GM19468 (cell line): ENCODE measurements at regions not wholly inside any gene's neighbourhood (a gene's known extent, or its start where the extent isn't known, plus 50 kb on each side); places are given as distances from the start of the nearest gene placed in this dataset.
"Not testable (repeated sequence)": the region's sequence is repeated elsewhere in the genome, so short reads cannot be mapped to it uniquely, and the experiment has no call there.

Experiments
- ATAC-seq: cut with Tn5 transposase; IDR thresholded peaks from one replicate; pipeline ENCODE4 v1.9.1; 2021; ENCODE audit warnings: mild to moderate bottlenecking, moderate library complexity, moderate number of reproducible peaks; ENCODE audit not compliant: unreplicated experiment; ENCODE audit errors: extremely low read depth

DNA sequence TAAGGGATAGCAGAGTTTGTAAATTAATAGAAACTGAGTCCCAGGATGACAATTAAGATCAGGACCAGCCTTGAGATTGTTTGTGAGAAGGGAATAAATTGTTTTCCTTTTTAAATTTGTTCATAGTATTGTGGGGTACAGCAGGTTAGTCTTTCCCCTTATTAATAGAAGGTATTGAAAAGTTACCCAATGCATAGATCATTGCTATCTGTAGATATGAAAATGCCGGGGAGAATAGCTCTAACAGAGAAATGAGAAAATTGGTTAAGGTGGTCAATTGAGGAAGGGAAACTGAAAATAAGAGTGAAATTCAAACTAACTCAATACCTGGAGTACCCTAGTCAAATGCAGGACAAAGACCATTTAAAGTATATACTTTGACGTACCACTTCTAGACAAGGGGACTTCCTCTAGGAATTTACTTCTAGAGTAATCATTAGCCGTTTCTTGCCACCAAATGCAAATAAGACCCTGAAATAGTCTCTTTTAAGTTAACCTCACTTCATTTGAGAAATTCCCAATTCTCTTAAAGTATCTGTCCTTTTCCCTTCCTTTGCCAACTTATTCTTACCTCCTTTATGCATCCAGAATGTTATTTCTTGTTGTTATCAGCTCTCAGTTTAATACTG, 1224.4 kb upstream of the LRRTM1 start:
- peak; percentile 82 for ATAC-seq

DNA sequence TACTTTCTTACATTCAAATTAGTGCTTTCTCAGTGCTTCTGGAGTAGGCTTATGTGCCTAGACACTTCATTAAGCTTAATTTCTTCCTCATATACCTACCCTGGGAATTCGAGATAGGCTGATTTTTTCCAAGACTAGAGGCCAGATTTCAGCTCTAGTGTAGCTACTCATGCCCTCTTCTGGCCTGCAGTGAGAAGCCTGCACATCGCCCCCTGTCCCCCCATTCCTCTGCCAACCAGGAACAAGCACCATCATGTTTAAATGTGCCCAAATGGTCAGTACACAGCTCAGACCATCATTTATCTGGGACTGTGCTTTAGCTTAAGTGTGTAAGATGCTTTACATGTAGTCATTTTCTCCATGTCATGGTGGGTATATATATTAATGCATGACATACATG, 1218.8 kb upstream of the LRRTM1 start:
- ATAC-seq: no peak

DNA sequence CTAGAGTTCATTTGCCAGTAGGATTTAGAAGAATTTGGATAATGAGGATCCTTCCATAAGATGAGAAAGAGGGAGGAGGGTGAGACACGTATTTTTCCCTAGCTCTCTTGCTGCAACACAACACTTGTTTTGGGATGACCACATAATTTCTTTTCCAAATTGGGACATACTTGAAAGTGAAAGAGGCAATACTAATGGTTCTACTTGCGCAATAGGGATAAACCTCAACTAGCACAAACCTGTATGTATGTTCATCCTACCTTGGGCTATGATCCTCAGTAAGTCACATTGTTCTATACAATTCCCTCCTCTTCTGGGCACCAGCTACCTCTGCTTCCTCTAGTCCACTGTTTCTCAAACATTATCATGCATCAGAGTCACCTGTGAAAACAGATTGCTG, 1208.8 kb upstream of the LRRTM1 start:
- no peak for ATAC-seq

DNA sequence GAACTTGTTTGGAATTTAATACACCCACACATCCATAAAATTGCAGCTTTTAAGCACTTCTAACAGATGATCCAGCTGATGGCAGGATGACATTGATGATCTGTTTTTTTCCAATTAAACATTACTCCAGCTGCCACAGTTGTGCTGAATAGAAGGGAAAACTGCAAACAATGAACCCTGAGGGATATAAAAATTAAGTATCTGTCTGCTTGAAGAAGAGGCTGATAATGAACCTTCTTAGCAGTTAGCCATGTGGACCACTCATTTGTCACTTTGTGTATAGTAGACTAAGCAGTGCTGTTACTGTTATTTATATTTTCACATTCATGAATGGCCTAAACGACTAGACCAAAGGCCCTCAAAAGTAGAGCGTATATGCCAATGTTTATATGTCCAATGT, 1201.0 kb upstream of the LRRTM1 start:
- ATAC-seq: no peak

DNA sequence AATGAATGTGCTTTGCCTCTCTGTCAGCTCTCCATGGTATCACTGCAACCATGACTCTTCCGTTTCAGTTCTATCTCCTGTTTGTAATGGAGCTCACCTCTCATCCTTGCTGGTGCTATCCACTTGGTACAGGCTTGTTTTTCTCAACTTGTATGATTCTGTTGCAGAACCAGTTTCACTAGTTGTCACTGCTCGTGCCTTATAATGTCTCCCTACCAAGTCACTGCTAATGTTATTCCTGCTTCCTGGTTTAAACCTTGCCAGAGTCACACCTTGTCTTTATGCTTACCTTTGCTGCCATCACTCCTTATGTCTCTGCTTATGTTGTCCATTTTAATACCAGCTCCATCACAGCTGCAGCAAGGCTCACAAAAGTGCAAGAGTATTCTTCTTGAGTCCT, 1191.0 kb upstream of the LRRTM1 start:
- ATAC-seq: no peak

DNA sequence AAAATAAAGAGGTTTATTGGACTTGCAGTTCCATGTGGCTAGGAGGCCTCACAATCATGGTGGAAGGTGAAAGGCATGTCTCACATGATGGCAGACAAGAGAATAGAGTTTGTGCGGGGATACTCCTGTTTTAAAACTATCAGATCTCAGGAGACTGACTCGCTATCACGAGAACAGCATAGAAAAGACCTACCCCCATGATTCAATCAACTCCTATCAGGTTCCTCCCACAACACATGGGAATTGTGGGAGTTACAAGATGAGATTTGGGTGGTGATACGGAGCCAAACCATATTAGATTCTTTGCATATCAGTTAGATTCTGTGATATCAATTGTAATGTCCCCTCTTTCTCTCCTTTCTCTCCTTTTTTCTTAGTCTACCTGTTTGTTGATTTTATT, 1178.7 kb upstream of the LRRTM1 start:
- no peak for ATAC-seq

DNA sequence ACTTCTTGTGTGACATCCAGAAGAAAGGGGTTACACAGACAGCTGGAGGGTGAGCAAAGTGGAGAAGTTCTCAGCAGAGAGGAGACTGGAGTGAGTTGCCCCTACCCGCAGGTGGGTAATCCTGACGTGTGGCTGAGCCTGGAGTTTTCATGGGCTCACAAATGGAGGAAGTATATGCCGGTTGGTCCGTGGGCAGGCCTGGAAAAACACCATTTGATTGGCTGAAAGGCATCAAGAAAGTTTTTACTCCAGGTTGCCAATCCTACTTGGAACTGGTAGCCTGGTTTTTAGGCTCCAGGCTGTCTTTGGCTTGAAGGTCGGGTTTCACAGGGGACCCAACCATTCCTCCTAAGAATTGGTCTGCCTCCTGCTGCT, 1177.4 kb upstream of the LRRTM1 start:
- no peak for ATAC-seq

DNA sequence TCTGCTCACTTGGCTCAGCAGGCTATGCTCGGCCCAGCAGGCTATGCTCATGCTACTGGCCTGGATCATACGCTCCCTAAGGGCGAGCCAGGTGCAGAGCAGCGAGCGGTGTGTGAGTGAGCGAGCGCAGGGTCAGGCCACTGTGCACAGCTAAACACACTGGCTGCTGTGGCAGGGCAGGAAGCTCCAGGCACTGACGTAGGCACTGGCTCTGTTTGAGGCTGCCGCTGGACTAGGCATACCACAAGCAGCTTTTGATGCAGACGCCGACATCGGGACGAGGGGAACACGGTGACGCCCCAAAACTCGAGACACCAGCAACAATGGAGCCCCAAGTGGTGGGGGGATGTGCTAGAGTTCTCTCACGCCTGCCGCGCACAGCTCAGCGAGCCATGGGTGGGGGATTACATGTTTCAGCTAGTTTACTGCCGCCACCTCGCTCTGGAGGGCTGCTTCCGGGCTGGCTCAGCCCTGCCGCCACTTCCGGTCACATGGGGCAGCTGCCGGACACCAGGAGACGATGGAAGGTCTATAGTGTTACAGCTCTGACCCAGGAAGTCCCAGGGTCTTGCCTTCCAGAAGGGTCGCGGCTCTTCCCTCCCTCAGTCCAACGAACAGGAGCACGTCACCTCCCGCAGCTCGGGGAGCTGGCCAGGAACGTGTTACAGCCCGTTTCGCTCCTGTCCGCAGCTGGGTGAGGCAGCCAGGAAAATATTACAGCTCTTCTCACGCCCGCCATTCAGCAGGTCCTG, 1176.9 kb upstream of the LRRTM1 start:
- ATAC-seq: no peak

DNA sequence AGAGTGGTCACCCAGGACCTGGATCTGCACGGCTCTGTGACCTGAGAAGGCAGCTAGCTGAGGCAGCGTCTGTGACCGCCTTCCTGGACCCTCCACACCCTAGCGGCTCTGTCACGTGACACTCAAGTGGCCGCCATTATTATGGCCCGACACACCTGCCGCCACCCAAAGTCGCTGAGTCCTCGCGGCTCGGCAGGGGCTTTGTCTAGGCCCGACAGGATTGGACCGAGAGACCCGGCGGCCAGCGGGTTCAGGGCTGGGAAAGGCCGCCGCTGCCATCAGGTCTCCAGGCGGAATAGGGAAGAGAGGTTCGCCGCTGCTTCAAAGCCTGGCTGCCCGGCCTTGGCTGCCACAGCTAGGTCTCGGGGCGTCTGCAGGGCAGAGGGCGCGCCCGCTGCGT, 1162.5 kb upstream of the LRRTM1 start:
- no peak for ATAC-seq

DNA sequence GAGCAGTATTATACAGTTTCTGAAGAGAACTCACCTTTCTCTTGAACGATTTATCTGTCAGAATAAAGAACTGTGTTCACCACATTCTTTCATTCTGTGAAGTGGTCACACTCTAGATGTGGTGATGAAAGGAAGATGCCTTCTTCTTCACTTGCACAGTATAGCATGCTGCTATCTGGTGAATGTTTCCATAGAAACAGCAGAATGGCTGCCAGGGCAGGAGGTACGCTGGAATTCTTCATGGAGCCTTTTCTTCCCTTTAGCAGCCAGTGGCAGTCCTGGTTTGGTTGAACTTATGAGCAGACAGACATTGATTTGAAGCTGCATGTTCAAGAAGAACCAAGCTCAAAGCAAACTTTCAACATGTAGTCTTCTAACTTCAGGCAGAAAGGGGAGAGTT, 1157.9 kb upstream of the LRRTM1 start:
- no peak for ATAC-seq

DNA sequence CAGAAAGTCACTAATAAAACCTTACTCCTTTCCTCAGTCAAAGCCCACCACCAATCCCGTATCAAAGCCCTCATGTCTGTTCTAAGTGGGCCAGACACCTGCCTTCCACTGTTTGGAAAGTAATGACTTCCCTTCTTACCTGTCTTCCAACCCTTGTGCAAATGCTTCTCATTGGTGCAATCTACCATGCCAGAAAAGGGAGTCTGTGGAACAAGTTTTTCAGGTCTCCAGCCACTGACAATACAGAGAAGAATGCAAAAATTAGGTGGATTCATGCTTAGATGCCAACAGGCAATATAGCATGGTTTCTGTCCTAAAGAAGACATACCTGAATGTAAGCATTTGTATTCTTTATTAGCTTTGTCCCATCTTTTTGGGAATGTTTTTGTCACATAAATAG, 1140.6 kb upstream of the LRRTM1 start:
- ATAC-seq: no peak

DNA sequence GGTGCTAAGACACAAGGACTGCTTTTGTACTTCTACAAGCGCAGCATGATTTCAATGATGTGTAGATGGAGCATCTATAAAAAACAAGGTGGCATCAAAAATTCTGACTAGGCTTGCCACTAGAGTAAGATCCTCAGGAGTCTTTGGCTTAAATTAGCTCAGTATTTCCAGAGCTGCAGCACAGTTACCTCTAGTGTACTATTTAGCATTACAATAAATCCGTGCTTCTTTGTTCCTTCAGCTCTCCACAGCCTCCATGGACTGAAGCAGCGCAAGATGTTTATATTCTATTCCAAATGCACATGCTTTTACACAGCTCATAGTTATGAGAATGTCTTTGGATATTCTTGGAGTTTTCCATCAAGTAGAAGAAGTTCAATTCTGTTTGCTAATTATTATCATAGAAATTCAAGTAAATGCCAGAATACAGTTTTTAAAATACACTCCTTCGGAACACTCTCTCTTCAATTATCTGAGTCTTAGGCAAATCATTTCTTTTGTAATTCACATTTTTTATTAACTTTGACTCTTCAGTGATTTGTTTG, 1133.0 kb upstream of the LRRTM1 start:
- no peak for ATAC-seq

DNA sequence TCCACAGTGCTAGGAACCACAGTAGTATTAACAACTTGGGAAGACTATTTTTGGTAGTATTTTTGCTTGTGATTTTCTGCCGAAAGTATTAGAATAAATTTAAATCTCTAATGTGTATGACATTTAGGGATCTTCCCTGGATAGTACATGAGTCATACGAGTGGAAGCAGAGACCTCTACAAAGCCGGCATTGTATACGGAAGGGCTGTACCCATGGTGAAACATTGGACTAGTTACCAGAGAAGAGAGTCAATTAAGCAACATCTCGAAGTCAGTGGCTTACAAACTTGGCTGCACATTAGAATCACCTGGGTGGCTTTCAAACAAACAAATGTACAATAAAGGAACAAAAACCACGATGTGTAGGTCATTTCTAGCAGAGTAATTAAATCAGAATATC, 1131.7 kb upstream of the LRRTM1 start:
- no peak for ATAC-seq

DNA sequence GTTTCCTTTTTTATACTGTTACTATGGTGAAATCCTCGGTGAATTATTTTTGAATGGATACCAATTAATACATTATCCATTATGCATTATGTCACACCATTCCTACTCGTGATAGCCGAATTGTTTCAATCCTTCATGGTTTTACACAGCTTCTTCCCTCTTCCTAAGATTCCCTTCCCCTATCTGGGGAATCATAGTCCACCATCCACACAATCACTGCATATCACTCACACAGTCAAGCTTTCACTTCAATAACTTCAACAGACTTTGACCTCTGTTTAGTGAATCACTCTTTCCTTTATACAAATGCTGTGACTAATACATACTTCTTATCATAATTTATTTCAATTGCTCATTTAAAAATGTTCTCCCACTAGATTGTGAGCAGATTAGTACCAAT, 1108.1 kb upstream of the LRRTM1 start:
- ATAC-seq: no peak

DNA sequence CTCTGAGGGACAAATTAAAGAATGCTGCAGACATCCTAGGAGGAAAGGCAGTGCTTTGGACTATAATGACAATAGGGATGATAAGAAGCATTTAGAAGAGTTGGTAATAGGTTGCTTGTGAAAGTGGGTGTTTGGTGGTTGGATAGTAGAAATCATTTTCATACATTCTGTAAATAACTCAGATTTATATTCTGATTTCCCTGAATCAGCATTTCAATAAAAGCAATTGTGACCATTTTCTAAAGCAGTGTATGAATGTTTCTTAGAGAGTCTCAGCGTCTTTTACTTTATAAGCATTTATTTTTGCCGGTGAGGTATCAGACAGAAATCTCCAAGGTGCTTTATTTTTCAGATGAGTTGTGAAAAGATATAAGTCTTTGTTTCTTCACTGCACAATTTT, 1099.0 kb upstream of the LRRTM1 start:
- no peak for ATAC-seq

DNA sequence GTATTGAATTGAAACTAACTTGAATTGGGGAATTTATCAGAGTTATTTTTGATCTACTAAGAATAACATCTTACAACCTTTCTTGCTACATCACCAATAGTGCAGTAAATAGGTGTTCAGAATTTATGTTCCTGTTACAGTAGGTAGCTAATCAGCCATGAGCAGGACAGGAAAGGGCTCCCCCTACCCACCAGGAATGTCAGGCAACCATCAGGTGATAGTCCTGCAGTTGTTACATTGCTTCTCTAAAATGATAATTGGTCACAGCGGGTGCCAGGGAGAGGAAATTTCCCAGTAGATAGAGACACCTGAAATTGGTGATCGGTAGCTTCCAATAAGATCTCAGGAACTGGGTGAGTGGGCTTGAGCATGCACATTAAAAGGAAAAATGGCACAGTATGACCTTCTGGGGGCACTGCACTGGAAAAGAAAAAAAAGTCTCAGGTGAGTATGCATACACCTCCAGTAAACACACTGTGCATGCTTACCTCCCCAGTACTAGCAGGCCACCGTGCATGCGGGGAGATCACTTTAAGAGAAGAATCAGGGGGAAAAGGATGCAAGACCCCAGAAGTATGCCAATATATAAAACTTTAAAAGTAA, 1092.0 kb upstream of the LRRTM1 start:
- ATAC-seq: no peak

DNA sequence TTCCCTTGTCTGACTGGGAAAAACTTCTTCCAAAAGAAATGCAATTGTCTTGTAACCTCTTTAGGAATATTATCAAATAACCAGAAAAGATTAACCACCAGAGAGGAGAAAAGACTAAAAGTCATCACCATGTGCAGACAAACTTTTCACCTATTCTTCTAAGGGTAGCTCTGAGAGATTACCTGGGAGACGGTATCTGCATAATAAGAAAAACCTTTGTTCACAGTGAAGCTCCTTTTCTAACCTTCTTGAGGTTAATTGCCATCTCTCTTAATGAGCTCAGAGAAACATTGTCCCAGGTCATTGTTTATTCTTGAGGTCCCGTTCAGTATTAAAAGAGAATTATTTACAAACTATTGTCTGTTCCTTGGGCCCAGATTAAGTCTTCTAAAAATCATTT, 1091.2 kb upstream of the LRRTM1 start:
- no peak for ATAC-seq

DNA sequence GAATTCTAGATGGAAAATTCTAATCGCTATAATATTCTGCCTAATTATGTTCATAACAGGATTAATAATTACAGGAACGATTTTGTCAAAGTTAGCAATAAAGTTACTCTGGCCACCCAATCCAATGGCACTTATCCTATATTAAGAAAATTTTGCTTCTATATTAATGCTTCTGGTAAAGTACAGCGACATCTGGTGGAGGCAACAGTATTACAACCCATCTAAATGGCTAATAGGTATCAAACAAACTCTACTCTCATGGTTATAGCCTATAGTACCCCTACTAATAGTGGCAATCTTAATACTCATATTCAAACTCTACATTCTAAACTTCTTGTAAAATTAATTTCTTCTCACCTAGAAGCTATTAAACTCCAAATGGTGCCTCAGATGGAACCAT, 1084.7 kb upstream of the LRRTM1 start:
- no peak for ATAC-seq

DNA sequence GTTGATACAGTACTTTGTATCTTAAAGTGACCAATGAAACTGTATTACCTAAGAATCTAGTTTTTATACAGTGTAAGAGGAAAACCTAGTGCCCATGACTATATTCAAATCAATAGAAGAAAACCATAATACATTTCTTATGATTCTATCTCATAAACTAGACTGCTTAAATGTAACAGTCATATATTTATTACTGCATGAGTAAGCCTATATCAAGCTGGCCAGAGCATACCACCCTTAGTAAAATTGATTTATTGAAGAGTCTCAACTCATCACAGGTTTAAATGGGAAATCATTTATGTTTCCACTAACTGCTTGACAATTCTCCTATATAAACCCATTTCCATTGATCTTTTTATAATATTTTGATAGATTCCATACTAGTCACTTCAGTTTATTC, 1059.2 kb upstream of the LRRTM1 start:
- ATAC-seq: no peak

DNA sequence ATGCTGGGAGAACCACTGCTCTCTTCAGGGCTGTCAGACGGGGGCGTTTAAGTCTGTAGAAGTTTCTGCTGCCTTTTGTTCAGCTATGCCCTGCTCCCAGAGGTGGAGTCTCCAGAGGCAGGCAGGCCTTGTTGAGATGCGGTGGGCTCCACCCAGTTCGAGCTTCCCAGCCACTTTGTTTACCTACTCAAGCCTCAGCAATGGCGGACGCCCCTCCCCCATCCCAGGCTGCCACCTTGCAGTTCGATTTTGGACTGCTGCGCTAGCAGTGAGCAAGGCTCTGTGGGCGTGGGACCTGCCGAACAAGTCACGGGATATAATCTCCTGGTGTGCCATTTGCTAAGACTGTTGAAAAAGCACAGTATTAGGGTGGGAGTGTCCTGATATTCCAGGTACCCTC, 1057.9 kb upstream of the LRRTM1 start:
- ATAC-seq: not testable (repeated sequence)

DNA sequence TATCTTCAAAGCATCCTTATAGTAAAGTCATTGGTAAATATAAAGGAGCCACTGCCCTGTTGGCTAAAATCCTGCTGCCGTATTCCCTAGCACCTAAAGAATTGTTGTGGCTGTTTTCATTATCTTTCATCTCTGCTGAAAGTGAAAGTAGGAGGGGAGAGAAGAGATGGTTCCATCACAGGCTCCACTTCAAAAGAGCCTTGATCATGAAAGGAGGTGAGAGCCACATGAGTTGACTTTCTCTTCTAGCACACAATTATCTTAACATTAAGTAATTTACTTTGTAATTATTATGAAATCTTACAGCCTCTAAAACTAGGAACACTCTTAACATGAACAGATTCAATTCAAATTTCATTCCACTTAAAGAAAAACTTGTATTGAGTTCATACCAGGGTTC, 1050.9 kb upstream of the LRRTM1 start:
- ATAC-seq: no peak

DNA sequence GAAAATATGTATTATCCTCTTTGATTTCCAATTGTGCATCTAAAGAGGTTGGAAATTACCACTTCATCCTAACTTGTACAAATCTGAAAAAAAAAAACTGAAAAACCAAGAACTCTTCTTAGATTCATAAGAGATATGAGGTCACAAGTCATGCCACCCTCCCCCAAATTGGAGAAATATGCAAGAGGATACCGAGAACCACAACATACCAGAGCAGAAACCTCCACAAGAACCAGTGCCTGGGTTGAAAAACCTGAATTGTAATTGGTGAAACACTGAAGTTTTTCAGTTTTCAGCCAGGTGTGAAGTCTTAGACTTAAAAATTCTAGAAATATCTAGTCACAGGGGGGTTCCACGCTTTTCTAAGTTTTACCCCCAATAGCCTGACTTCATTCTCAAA, 1029.5 kb upstream of the LRRTM1 start:
- no peak for ATAC-seq
